ENCODE measurements at regions not wholly inside any gene's neighbourhood (a gene's known extent, or its start where the extent isn't known, plus 50 kb on each side); places are given as distances from the start of the nearest gene placed in this dataset.
"Not testable (repeated sequence)": the region's sequence is repeated elsewhere in the genome, so short reads cannot be mapped to it uniquely, and the experiment has no call there.

- TF ChIP-seq CTCF (IDR thresholded peaks at IDR 0.05; ENCODE audit: insufficient read depth, missing control alignments), result no peak
- FAIRE-seq, result no peak
- DNase-seq (ENCODE audit: insufficient read length, low spot score), result no peak
These were observed 120.4 kb upstream of the SDK1 start for GRCh38 chr7:3180604-3181003.

- not testable (repeated sequence) for FAIRE-seq; DNase-seq (ENCODE audit: insufficient read length, low spot score)
These were observed 119.0 kb upstream of the SDK1 start for GRCh38 chr7:3182055-3182454.

GRCh38 chr7:3187444-3188040 lies 113.5 kb upstream of the SDK1 start:
- DNase-seq (ENCODE audit: insufficient read length, low spot score) (no peak), FAIRE-seq (no peak)
- no peak for TF ChIP-seq CTCF (IDR thresholded peaks at IDR 0.05; ENCODE audit: insufficient read depth, missing control alignments)

- no peak for TF ChIP-seq CTCF (IDR thresholded peaks at IDR 0.05; ENCODE audit: insufficient read depth, missing control alignments)
- FAIRE-seq, result no peak
- no peak for DNase-seq (ENCODE audit: insufficient read length, low spot score)
These were observed 112.1 kb upstream of the SDK1 start for GRCh38 chr7:3188946-3189345.

GRCh38 chr7:3191548-3191947 lies 109.5 kb upstream of the SDK1 start:
- DNase-seq (ENCODE audit: insufficient read length, low spot score), result no peak
- TF ChIP-seq CTCF (IDR thresholded peaks at IDR 0.05; ENCODE audit: insufficient read depth, missing control alignments), result no peak
- no peak for FAIRE-seq

GRCh38 chr7:3192669-3193068 lies 108.4 kb upstream of the SDK1 start:
- DNase-seq (ENCODE audit: insufficient read length, low spot score) (no peak), FAIRE-seq (no peak)

GRCh38 chr7:3193379-3194120 lies 107.5 kb upstream of the SDK1 start:
- TF ChIP-seq CTCF (IDR thresholded peaks at IDR 0.05; ENCODE audit: insufficient read depth, missing control alignments), result no peak
- FAIRE-seq, result no peak
- DNase-seq (ENCODE audit: insufficient read length, low spot score), result no peak

More at GRCh38 chr7:3192669-3193068, 108.4 kb upstream of the SDK1 start:
- TF ChIP-seq CTCF (IDR thresholded peaks at IDR 0.05; ENCODE audit: insufficient read depth, missing control alignments), result no peak

All from D721Med (cell line).